ENCODE measurements at regions not wholly inside any gene's neighbourhood (a gene's known extent, or its start where the extent isn't known, plus 50 kb on each side); places are given as distances from the start of the nearest gene placed in this dataset.

DNA sequence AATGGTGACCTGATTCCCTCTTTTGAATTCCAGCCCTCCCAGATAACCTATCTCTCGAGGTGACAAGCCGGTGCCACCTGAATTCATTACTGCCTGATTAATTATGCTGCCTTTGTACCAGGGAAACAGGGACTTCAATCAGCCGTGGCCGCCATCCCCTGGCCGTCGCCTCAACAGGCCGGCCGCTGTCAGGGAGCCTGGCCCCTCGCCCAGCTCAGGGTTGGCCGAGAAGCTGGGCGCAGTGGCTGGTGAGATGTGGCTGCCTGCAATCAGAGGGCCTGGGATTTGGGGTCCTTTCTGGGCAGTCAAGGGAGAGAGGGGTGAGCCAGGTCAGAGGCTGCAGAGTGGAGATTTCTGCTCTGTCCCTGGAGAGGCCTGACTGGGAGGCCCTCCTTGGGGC lies 91.2 kb downstream of the KCTD15 start:
- DNase-seq (ENCODE audit: low read depth) = no peak
- TF ChIP-seq, protein P1, sequence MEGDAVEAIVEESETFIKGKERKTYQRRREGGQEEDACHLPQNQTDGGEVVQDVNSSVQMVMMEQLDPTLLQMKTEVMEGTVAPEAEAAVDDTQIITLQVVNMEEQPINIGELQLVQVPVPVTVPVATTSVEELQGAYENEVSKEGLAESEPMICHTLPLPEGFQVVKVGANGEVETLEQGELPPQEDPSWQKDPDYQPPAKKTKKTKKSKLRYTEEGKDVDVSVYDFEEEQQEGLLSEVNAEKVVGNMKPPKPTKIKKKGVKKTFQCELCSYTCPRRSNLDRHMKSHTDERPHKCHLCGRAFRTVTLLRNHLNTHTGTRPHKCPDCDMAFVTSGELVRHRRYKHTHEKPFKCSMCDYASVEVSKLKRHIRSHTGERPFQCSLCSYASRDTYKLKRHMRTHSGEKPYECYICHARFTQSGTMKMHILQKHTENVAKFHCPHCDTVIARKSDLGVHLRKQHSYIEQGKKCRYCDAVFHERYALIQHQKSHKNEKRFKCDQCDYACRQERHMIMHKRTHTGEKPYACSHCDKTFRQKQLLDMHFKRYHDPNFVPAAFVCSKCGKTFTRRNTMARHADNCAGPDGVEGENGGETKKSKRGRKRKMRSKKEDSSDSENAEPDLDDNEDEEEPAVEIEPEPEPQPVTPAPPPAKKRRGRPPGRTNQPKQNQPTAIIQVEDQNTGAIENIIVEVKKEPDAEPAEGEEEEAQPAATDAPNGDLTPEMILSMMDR (IDR thresholded peaks at IDR 0.05; ENCODE audit: low read depth, low read length, missing control alignments) = no peak
- H3K4me3 ChIP-seq (ENCODE audit: low read depth, low read length) = no peak overlapping the region

DNA sequence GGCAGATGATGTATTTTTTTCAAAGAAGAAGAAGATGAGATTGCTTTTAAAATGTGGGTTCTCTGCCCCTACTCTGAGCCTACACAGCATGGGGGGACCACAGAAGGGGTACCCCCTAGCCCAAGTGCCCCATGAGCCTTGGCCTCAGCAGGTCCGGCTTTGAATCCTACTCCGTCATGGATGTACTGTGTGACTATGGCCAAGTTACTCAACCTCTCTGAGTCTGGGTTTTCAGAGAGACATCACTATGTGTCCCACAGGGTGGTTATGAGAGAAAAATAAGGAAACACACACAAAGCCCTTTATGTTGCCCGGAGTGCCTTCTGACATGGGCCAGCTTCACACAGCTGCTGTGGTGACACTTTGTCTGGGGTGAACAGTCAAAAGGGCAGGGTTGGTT lies 92.0 kb downstream of the KCTD15 start:
- TF ChIP-seq, protein P1 (IDR thresholded peaks at IDR 0.05; ENCODE audit: low read depth, low read length, missing control alignments) = no peak
- no peak overlapping the region for H3K4me3 ChIP-seq (ENCODE audit: low read depth, low read length)
- DNase-seq (ENCODE audit: low read depth) = no peak

GRCh38 chr19:33890569-33890968 lies 93.9 kb downstream of the KCTD15 start:
- DNase-seq (ENCODE audit: low read depth) = no peak
- H3K4me3 ChIP-seq (ENCODE audit: low read depth, low read length) = no peak overlapping the region
- TF ChIP-seq, protein P1 (IDR thresholded peaks at IDR 0.05; ENCODE audit: low read depth, low read length, missing control alignments) = no peak

DNA sequence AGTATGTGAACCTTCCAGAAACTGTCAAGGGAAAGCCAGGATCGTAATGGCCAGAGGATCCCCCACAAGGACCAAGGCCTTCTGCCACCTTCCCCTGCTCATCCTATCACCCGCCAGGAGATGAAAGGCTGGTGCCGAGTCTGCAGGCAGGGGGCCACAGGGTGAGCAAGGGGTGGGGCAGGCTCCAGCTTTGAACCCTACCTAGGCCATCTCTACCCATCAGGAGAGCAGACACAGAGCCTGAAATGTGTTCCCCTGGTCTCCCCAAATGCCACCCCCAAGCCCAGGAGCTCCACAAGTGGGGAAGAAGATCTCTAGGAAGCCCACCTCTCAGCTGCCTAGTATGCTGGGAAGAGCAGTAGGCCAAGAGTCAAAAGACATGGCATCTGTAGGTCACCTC lies 95.1 kb downstream of the KCTD15 start:
- H3K4me3 ChIP-seq (ENCODE audit: low read depth, low read length) = no peak overlapping the region
- DNase-seq (ENCODE audit: low read depth) = no peak
- TF ChIP-seq, protein P1 (IDR thresholded peaks at IDR 0.05; ENCODE audit: low read depth, low read length, missing control alignments) = no peak

- H3K4me3 ChIP-seq (ENCODE audit: low read depth, low read length) = no peak overlapping the region
- no peak for DNase-seq (ENCODE audit: low read depth)
- TF ChIP-seq, protein P1 (IDR thresholded peaks at IDR 0.05; ENCODE audit: low read depth, low read length, missing control alignments) = no peak
Measured at GRCh38 chr19:33894787-33895186, 98.1 kb downstream of the KCTD15 start.

- H3K4me3 ChIP-seq (ENCODE audit: low read depth, low read length) = no peak overlapping the region
- no peak for DNase-seq (ENCODE audit: low read depth)
- TF ChIP-seq, protein P1 (IDR thresholded peaks at IDR 0.05; ENCODE audit: low read depth, low read length, missing control alignments) = no peak
Measured at GRCh38 chr19:33895366-33895765, 98.7 kb downstream of the KCTD15 start.

- DNase-seq (ENCODE audit: low read depth) = no peak
- H3K4me3 ChIP-seq (ENCODE audit: low read depth, low read length) = no peak overlapping the region
- TF ChIP-seq, protein P1 (IDR thresholded peaks at IDR 0.05; ENCODE audit: low read depth, low read length, missing control alignments) = no peak
Measured at GRCh38 chr19:33898062-33898677, 101.5 kb downstream of the KCTD15 start.

Measured in GM12864 (cell line).